WI38 (cell line): ENCODE measurements at regions not wholly inside any gene's neighbourhood (a gene's known extent, or its start where the extent isn't known, plus 50 kb on each side); places are given as distances from the start of the nearest gene placed in this dataset.

Experiments used
- H3K4me3 ChIP-seq: 2 replicates; pipeline ENCODE4 v1.5.1; 2011; ENCODE audit warnings: low read depth, mild to moderate bottlenecking, control low read depth, low read length
- TF ChIP-seq, protein P1 (sequence below): IDR thresholded peaks from 2 replicates; pipeline ENCODE4 v1.5.1; 2012; ENCODE audit warnings: low read depth, mild to moderate bottlenecking, control low read depth, low read length

GRCh38 chr2:228321015-228321414 lies 139.5 kb upstream of the SPHKAP start:
- TF ChIP-seq, protein P1, sequence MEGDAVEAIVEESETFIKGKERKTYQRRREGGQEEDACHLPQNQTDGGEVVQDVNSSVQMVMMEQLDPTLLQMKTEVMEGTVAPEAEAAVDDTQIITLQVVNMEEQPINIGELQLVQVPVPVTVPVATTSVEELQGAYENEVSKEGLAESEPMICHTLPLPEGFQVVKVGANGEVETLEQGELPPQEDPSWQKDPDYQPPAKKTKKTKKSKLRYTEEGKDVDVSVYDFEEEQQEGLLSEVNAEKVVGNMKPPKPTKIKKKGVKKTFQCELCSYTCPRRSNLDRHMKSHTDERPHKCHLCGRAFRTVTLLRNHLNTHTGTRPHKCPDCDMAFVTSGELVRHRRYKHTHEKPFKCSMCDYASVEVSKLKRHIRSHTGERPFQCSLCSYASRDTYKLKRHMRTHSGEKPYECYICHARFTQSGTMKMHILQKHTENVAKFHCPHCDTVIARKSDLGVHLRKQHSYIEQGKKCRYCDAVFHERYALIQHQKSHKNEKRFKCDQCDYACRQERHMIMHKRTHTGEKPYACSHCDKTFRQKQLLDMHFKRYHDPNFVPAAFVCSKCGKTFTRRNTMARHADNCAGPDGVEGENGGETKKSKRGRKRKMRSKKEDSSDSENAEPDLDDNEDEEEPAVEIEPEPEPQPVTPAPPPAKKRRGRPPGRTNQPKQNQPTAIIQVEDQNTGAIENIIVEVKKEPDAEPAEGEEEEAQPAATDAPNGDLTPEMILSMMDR, result no peak
- H3K4me3 ChIP-seq, result no peak overlapping the region

GRCh38 chr2:228318218-228318617 lies 136.7 kb upstream of the SPHKAP start:
- no peak overlapping the region for H3K4me3 ChIP-seq
- TF ChIP-seq, protein P1, result no peak

DNA sequence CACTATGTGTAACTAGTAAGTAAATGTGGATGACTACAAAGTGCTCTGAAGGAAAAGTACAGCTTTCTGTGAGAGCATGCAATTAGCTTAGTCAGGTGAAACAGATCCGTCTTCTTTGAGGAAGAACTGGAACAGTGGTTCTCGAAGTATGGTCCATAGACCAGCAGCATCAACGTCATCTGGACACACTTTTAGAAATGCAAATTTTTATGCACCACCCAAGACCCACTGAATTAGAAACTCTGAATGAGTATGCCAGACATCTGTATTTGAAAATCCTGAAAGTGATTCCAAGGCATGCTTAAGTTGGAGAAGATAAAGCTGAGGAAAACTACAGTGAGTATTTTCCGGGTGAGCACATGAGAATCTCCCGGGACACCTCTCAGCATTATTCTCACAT lies 130.7 kb upstream of the SPHKAP start:
- TF ChIP-seq, protein P1, result no peak

GRCh38 chr2:228303960-228304359 lies 122.5 kb upstream of the SPHKAP start:
- TF ChIP-seq, protein P1, result no peak
- no peak overlapping the region for H3K4me3 ChIP-seq

More for the DNA sequence above, 130.7 kb upstream of the SPHKAP start:
- no peak overlapping the region for H3K4me3 ChIP-seq

DNA sequence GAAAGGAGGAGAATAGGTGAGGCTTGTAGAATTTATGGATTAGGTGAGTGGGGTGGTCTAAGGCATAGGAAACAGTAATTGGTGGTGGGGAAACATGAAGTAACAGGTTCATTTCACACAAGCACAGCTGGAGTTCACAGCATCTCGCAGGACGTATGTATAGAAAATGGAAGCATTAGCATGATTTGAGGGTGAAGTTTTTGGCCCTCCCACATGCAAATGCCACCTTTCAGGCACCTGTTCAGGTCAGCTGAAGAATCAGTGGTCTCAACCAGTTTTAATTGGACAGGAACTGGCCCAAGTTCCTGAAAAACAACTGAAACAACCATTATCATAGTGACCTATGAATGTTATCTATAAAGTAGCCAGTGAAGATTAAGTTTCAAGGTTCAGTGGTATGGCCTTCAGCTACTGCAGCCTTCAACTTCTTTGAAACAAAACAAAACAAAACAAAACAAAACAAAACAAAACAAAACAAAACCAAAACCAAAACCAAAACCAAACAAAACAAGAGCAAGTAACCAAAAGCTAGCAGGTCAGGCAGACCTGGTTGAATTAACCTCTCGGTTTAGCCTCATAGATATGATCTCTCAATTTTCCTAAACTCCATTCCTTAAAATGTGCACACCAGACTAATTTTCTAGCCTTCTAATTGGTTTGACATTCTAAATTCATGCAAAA lies 102.1 kb upstream of the SPHKAP start:
- TF ChIP-seq, protein P1, result no peak
- no peak overlapping the region for H3K4me3 ChIP-seq

GRCh38 chr2:228282376-228282775 lies 100.9 kb upstream of the SPHKAP start:
- no peak overlapping the region for H3K4me3 ChIP-seq
- TF ChIP-seq, protein P1, result no peak

GRCh38 chr2:228273159-228273558 lies 91.7 kb upstream of the SPHKAP start:
- TF ChIP-seq, protein P1, result no peak
- H3K4me3 ChIP-seq, result no peak overlapping the region
